Liver (tissue), 3 donors: ENCODE measurements at regions not wholly inside any gene's neighbourhood (a gene's known extent, or its start where the extent isn't known, plus 50 kb on each side); places are given as distances from the start of the nearest gene placed in this dataset.

Source experiments
- CTCF ChIP-seq: fragments of 150-350 bp; IDR thresholded peaks from 2 replicates; pipeline ENCODE4 v1.5.1; 2017; ENCODE audit warnings: improper control_type of control experiment, low read depth, low read length; ENCODE audit not compliant: missing input control
- EGR1 ChIP-seq, 2 donors: IDR thresholded peaks; 2 replicates each; pipeline ENCODE4 v1.6.1; 2016 to 2018; ENCODE audit warnings: antibody characterized with exemption in 2 of 2, low read depth in 2 of 2
- FOXA1 ChIP-seq: IDR thresholded peaks from 2 replicates; pipeline ENCODE4 v1.6.1; 2016; ENCODE audit warnings: antibody characterized with exemption
- JUND ChIP-seq, 2 donors: IDR thresholded peaks; 2 replicates each; pipeline ENCODE4 v1.6.1; 2016; ENCODE audit warnings: antibody characterized with exemption in 2 of 2
- RAD21 ChIP-seq, 2 donors: IDR thresholded peaks; 2 replicates each; pipeline ENCODE4 v1.6.1; 2016; ENCODE audit warnings: antibody characterized with exemption in 2 of 2, mild to moderate bottlenecking in 2 of 2
- REST ChIP-seq: IDR thresholded peaks from 2 replicates; pipeline ENCODE4 v1.6.1; 2016; ENCODE audit warnings: antibody characterized with exemption, mild to moderate bottlenecking
- RXRA ChIP-seq, 2 donors: IDR thresholded peaks; 2 replicates each; pipeline ENCODE4 v1.6.1; 2017 to 2018; ENCODE audit warnings: antibody characterized with exemption in 2 of 2, mild to moderate bottlenecking in 1 of 2
- SP1 ChIP-seq: IDR thresholded peaks from 2 replicates; pipeline ENCODE4 v1.6.1; 2018; ENCODE audit warnings: antibody characterized with exemption, mild to moderate bottlenecking
- TAF1 ChIP-seq: conservative IDR thresholded peaks from 2 replicates; pipeline ENCODE4 v1.6.1; 2016; ENCODE audit warnings: antibody characterized with exemption, mild to moderate bottlenecking
- YY1 ChIP-seq: IDR thresholded peaks from 2 replicates; pipeline ENCODE4 v1.6.1; 2016; ENCODE audit warnings: antibody characterized with exemption, mild to moderate bottlenecking
- ZBTB33 ChIP-seq: IDR thresholded peaks from 2 replicates; pipeline ENCODE4 v1.6.1; 2016; ENCODE audit warnings: antibody characterized with exemption
- TF ChIP-seq, protein P1 (sequence below): IDR thresholded peaks from 2 replicates; pipeline ENCODE4 v1.6.1; 2016; ENCODE audit warnings: antibody characterized with exemption
- donor health status: healthy.
- donor health status: healthy.

- TF ChIP-seq CTCF, result no peak
- TF ChIP-seq JUND (IDR thresholded peaks at IDR 0.05), result no peak
- TF ChIP-seq EGR1 (IDR thresholded peaks at IDR 0.05; ENCODE audit: low read depth in 2 of 2), result no peak
- no peak for TF ChIP-seq ZBTB33
- TF ChIP-seq, protein P1, sequence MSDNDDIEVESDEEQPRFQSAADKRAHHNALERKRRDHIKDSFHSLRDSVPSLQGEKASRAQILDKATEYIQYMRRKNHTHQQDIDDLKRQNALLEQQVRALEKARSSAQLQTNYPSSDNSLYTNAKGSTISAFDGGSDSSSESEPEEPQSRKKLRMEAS, result no peak
- TF ChIP-seq FOXA1, result no peak
- TF ChIP-seq RAD21 (IDR thresholded peaks at IDR 0.05), result no peak
- no peak for TF ChIP-seq YY1
- no peak for TF ChIP-seq TAF1
- no peak for TF ChIP-seq SP1
- no peak for TF ChIP-seq REST
- no peak for TF ChIP-seq RXRA (IDR thresholded peaks at IDR 0.05)
Measured at GRCh38 chr20:60152792-60153191, 194.6 kb downstream of the CDH26 start.
